ENCODE measurements at regions not wholly inside any gene's neighbourhood (a gene's known extent, or its start where the extent isn't known, plus 50 kb on each side); places are given as distances from the start of the nearest gene placed in this dataset.

DNA sequence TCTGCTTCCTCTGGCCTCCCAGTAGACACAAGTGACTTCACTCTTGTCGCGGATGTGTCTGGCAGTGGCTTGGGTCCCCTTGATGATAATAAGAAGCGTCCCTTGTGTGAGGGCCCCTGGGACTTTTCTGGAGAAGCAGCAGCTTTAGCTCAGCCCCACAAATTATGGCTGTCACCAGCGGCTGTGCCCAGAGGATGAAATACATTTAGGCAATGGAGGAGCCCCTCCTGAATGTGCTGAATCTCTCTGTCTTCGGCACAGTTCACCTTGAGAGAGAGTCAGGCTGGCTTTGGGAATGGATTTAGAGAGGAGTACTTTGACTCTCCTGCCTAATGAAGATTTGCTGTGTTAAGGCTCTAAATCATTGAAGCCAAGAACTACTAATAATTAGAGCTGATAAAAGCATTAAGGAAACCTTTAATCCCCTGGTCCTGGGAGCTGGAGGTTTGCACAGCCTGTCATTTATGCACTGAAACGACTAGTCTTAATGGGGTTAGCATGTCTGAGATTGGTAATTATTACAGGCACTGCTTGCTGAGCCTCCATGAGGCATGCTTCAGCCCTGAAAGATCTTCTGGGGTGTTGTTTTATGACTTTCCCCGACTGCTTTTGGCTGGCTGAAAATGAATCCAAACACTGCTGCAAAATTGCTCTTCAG is 127.0 kb downstream of the TENT4A start:
- TF ChIP-seq, protein P1, sequence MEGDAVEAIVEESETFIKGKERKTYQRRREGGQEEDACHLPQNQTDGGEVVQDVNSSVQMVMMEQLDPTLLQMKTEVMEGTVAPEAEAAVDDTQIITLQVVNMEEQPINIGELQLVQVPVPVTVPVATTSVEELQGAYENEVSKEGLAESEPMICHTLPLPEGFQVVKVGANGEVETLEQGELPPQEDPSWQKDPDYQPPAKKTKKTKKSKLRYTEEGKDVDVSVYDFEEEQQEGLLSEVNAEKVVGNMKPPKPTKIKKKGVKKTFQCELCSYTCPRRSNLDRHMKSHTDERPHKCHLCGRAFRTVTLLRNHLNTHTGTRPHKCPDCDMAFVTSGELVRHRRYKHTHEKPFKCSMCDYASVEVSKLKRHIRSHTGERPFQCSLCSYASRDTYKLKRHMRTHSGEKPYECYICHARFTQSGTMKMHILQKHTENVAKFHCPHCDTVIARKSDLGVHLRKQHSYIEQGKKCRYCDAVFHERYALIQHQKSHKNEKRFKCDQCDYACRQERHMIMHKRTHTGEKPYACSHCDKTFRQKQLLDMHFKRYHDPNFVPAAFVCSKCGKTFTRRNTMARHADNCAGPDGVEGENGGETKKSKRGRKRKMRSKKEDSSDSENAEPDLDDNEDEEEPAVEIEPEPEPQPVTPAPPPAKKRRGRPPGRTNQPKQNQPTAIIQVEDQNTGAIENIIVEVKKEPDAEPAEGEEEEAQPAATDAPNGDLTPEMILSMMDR (IDR thresholded peaks at IDR 0.05; ENCODE audit: poor library complexity), result no peak
- TF ChIP-seq EZH2phosphoT487 (IDR thresholded peaks at IDR 0.05; ENCODE audit: low read depth, severe bottlenecking, unreplicated experiment), result no peak
- TF ChIP-seq EZH2 (IDR thresholded peaks at IDR 0.05; ENCODE audit: borderline replicate concordance), result no peak

DNA sequence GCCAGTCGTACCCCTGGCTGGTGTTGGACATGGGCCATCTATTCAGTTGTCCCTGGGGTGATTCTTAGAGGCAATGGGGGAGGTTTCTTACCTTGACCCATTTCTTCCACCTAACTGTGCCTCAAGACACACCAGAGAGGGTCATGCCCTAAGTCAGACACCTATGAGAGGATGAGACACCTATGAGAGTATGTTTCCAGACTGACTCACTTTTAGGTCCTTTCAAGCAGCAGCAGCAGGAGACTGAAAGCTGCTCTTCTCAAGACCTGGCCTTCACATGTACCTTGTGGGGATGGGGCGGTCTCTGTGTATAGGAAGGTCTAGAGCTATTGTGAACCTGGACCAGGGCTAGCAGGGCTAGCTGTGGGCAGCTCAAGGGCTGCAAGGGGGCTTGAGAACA is 130.1 kb downstream of the TENT4A start:
- TF ChIP-seq, protein P1 (IDR thresholded peaks at IDR 0.05; ENCODE audit: poor library complexity), result no peak
- no peak for TF ChIP-seq EZH2phosphoT487 (IDR thresholded peaks at IDR 0.05; ENCODE audit: low read depth, severe bottlenecking, unreplicated experiment)
- TF ChIP-seq EZH2 (IDR thresholded peaks at IDR 0.05; ENCODE audit: borderline replicate concordance), result no peak
- H4K20me1 ChIP-seq (ENCODE audit: insufficient read depth, poor library complexity, severe bottlenecking), result no peaks in the 10 kb centered on the region
- DNase-seq (ENCODE audit: low spot score), result no peak

More for the DNA sequence above, 127.0 kb downstream of the TENT4A start:
- H3K4me3 ChIP-seq, result no peak overlapping the region
- no peaks in the 10 kb centered on the region for H3K27me3 ChIP-seq
- H3K4me1 ChIP-seq (ENCODE audit: insufficient read depth), result no peaks in the 10 kb centered on the region
- no peak overlapping the region for H3K4me2 ChIP-seq
- no peak overlapping the region for H2AFZ ChIP-seq
- H3K9me3 ChIP-seq (ENCODE audit: low read depth), result no peaks in the 10 kb centered on the region
- DNase-seq (ENCODE audit: low spot score), result no peak
- H3K27ac ChIP-seq, result no peak overlapping the region
- no peaks in the 10 kb centered on the region for H3K79me2 ChIP-seq
- H4K20me1 ChIP-seq (ENCODE audit: insufficient read depth, poor library complexity, severe bottlenecking), result no peaks in the 10 kb centered on the region
- H3K9me2 ChIP-seq (replicated peaks; ENCODE audit: insufficient read depth), result no peaks in the 10 kb centered on the region
- no peaks in the 10 kb centered on the region for H3K36me3 ChIP-seq (replicated peaks; ENCODE audit: insufficient read depth, low read depth)
- WGBS (ENCODE audit: low lambda C conversion rate, missing lambda C conversion rate), result 58% methylated on average over 7 of the region's 7 CpGs

DNA sequence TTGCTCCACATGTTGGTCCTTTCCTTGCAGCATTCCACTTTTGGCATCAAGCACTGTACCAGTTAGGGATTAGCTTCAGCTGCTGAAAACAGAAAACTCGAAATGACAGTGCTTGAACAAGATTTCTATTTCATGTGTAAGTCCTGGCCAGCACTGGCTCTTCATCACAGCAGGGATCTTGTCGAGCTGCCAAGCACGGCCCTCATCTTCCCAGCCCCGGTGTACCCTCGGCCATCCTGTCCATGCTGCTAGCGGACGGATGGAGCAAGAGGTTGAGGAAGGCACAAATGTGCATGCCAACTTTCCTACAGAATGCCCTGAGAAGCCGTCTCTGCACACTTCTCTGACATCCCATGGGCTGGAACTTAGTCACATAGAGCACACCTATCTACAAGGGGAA is 130.6 kb downstream of the TENT4A start:
- WGBS (ENCODE audit: low lambda C conversion rate, missing lambda C conversion rate), result 87% methylated on average over 8 of the region's 8 CpGs
- no peak for TF ChIP-seq EZH2 (IDR thresholded peaks at IDR 0.05; ENCODE audit: borderline replicate concordance)
- TF ChIP-seq, protein P1 (IDR thresholded peaks at IDR 0.05; ENCODE audit: poor library complexity), result no peak
- no peak for TF ChIP-seq EZH2phosphoT487 (IDR thresholded peaks at IDR 0.05; ENCODE audit: low read depth, severe bottlenecking, unreplicated experiment)
- H3K36me3 ChIP-seq (replicated peaks; ENCODE audit: insufficient read depth, low read depth), result no peaks in the 10 kb centered on the region
- DNase-seq (ENCODE audit: low spot score), result no peak
- H3K27me3 ChIP-seq, result no peaks in the 10 kb centered on the region
- no peak overlapping the region for H2AFZ ChIP-seq
- H3K9me3 ChIP-seq (ENCODE audit: low read depth), result no peaks in the 10 kb centered on the region
- no peak overlapping the region for H3K4me2 ChIP-seq
- H3K79me2 ChIP-seq, result no peaks in the 10 kb centered on the region
- no peak overlapping the region for H3K4me3 ChIP-seq
- no peak overlapping the region for H3K27ac ChIP-seq
- no peaks in the 10 kb centered on the region for H3K9me2 ChIP-seq (replicated peaks; ENCODE audit: insufficient read depth)
- no peaks in the 10 kb centered on the region for H4K20me1 ChIP-seq (ENCODE audit: insufficient read depth, poor library complexity, severe bottlenecking)
- no peaks in the 10 kb centered on the region for H3K4me1 ChIP-seq (ENCODE audit: insufficient read depth)

More for the DNA sequence above, 130.1 kb downstream of the TENT4A start:
- Histone ChIP-seq H3K36me3 (replicated peaks; ENCODE audit: insufficient read depth, low read depth) (no peaks in the 10 kb centered on the region), H3K9me3 (ENCODE audit: low read depth) (no peaks in the 10 kb centered on the region), H3K79me2 (no peaks in the 10 kb centered on the region), H3K4me2 (no peak overlapping the region), H3K27ac (no peak overlapping the region), H3K4me3 (no peak overlapping the region), H3K9me2 (replicated peaks; ENCODE audit: insufficient read depth) (no peaks in the 10 kb centered on the region), H2AFZ (no peak overlapping the region), H3K4me1 (ENCODE audit: insufficient read depth) (no peaks in the 10 kb centered on the region), H3K27me3 (no peaks in the 10 kb centered on the region)
- 90% methylated on average over 2 of the region's 2 CpGs for WGBS (ENCODE audit: low lambda C conversion rate, missing lambda C conversion rate)
